C4-2B (cell line): ENCODE measurements at regions not wholly inside any gene's neighbourhood (a gene's known extent, or its start where the extent isn't known, plus 50 kb on each side); places are given as distances from the start of the nearest gene placed in this dataset.

Source experiments
- CTCF ChIP-seq: fragments of 450-650 bp; conservative IDR thresholded peaks from 2 replicates; pipeline ENCODE4 v1.5.1; 2017; ENCODE audit warnings: mild to moderate bottlenecking
- ZFX ChIP-seq: fragments of 450-650 bp; IDR thresholded peaks from 2 replicates; pipeline ENCODE4 v1.6.1; 2017

GRCh38 chr19:20287070-20287469 lies 120.1 kb downstream of the ZNF486 start:
- no peak for TF ChIP-seq CTCF
- no peak for TF ChIP-seq ZFX
